GM21447 (cell line): ENCODE measurements at regions not wholly inside any gene's neighbourhood (a gene's known extent, or its start where the extent isn't known, plus 50 kb on each side); places are given as distances from the start of the nearest gene placed in this dataset.
"Not testable (repeated sequence)": the region's sequence is repeated elsewhere in the genome, so short reads cannot be mapped to it uniquely, and the experiment has no call there.

ENCODE experiments used
- ATAC-seq: cut with Tn5 transposase; IDR thresholded peaks from one replicate; pipeline ENCODE4 v1.9.1; 2021; ENCODE audit not compliant: unreplicated experiment

GRCh38 chr10:15921423-15921945 lies 61.2 kb upstream of the MINDY3 start:
- not testable (repeated sequence) for ATAC-seq

GRCh38 chr10:15931376-15931775 lies 71.1 kb upstream of the MINDY3 start:
- no peak for ATAC-seq

- not testable (repeated sequence) for ATAC-seq
Observed at GRCh38 chr10:15939543-15939942, 79.2 kb upstream of the MINDY3 start.

GRCh38 chr10:15943426-15943825 lies 83.1 kb upstream of the MINDY3 start:
- ATAC-seq: no peak

DNA sequence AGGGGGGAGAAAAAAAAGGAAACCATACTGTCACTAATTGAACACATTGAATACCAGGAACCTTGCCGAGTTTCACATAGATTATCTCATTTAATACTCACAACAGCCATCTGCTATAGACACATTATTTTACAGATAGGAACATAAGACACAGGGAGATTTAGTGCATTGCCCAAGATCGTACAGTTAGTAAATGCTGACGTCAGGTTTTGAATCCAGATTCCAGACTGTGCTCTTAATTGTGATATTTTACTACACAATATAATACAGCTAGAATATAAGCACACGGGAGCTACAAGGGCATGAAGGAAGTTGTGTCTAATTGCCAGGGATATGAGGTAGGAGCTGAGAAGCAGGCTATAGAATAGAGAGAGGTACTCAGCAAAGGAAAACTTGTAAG lies 93.9 kb upstream of the MINDY3 start:
- ATAC-seq: no peak

- ATAC-seq: no peak
Observed at GRCh38 chr10:15960277-15960676, 100.0 kb upstream of the MINDY3 start.

DNA sequence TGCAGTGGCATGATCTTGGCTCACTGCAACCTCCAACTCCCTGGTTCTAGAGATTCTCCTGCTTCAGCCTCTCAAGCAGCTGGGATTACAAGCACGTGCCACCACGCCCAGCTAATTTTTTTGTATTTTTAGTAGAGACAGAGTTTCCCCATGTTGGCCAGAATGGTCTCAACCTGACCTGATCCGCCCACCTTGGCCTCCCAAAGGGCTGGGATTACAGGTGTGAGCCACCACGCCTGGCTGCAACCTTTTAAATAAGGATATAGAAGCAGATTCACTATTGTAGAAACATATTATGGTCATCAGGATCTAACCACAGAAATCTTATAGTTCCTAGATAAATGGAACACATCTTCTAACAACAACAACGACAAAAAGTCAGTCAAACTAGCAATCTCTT lies 112.4 kb upstream of the MINDY3 start:
- not testable (repeated sequence) for ATAC-seq

- ATAC-seq: no peak
Observed at GRCh38 chr10:15985690-15986089, 125.4 kb upstream of the MINDY3 start.

DNA sequence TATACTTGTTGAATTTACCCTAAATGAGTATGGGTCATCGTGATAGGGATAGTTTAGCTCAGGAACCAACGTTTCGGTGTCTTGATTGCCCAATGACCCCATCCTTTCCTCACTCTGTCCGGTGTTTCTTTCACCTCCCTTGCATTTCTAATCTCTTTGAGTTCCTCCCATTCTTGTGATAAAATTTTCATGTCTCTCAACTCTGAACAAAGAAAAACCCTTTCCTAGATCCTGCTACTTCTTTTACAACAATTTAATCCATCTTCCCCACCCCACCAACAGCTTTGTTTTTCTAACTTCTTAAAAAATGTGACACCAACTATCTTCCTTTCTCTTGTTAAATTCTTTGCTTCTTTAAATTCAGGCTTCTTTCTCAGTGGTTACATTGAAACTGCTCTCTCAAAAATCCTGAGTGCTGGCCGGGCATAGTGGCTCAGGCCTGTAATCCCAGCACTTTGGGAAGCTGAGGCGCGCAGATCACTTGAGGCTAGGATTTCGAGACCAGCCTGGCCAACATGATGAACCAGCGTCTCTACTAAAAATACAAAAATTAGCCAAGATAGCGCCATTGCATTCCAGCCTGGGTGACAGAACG lies 130.3 kb upstream of the MINDY3 start:
- no peak for ATAC-seq

DNA sequence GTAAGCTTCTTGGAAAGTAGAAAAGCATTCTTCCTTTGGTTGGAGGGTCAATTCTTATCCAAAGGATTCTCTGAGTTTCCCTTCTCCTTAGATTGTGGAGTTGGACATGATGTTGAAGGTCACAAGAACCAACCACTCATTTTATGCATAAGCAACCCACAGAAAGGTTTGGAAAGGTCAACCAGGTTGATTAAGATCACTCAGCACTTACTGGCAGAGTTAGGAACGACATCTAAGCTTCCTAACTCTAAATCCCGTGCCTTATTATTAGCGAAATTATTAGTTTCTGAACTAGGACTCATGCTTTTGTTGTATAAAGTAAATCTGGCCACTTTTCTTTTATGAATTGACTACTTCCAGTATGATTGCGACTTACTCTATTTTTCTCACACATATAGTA lies 137.0 kb upstream of the MINDY3 start:
- ATAC-seq: no peak

GRCh38 chr10:16001581-16001980 lies 141.3 kb upstream of the MINDY3 start:
- no peak for ATAC-seq

GRCh38 chr10:16009785-16010184 lies 149.5 kb upstream of the MINDY3 start:
- no peak for ATAC-seq

GRCh38 chr10:16011548-16011947 lies 151.2 kb upstream of the MINDY3 start:
- ATAC-seq: no peak

GRCh38 chr10:16014469-16014868 lies 154.2 kb upstream of the MINDY3 start:
- no peak for ATAC-seq

GRCh38 chr10:16016688-16017087 lies 156.4 kb upstream of the MINDY3 start:
- no peak for ATAC-seq

DNA sequence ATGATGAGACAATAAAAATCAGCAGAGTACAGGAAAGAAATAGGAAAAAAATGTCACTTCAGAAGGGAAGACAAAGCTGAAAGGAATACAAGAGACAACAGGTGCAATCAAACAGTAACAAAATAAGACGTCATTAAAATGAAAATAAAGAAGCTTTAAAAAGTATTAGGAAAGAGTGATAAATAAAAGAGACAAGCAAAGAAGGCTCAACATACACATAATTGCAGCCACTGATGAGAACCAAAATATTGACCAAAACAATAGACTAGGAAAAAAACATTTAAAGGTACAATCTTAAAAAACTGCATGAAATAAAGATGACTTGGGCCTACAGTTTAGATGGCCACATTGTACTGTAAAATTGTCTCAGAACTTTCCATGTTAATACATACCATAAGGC lies 160.5 kb upstream of the MINDY3 start:
- ATAC-seq: no peak

GRCh38 chr10:16026832-16027231 lies 166.5 kb upstream of the MINDY3 start:
- not testable (repeated sequence) for ATAC-seq

DNA sequence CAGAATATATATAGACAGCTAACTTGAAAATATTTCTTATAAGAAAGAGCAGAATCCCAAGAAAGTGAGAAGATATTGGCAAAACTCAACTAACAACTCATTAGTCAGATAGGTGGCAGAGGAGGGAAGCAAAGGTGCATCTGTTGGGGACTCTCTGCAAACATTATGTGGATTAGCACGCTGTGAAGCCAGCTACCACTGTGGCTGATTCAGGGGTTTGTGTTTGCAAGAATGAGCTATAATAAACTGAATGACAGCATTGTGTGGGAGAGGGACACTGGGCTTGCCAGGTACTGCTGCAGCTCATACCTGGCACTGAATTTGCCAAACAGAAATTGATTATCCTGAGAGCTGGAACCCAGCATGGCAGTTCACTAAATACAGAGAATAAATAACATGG lies 170.3 kb upstream of the MINDY3 start:
- ATAC-seq: no peak

DNA sequence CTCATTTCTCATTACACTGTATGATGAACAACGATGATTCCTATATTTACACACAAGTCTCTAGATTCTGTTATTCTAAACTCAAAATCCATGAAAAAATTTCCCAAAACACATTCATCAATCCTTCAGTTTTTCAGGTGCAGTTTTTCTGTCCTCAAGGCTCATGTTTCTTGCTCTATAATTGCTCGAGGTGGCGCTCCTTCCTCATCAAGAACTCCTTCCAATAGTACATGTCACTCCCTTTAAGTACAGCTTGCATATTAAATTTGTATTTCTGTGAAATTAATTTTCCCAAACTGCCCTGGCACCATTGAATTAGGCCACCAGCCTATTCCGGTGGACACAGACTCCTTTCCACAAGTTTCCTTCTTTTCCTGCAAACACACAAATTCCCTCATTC lies 188.7 kb upstream of the MINDY3 start:
- no peak for ATAC-seq

GRCh38 chr10:16049782-16050181 lies 189.5 kb upstream of the MINDY3 start:
- ATAC-seq: no peak

- ATAC-seq: no peak
Observed at GRCh38 chr10:16063350-16063749, 203.0 kb upstream of the MINDY3 start.

- not testable (repeated sequence) for ATAC-seq
Observed at GRCh38 chr10:16083551-16083950, 223.2 kb upstream of the MINDY3 start.

- no peak for ATAC-seq
Observed at GRCh38 chr10:16105082-16105481, 244.8 kb upstream of the MINDY3 start.
